Motor neuron (in vitro differentiated cells): ENCODE measurements at regions not wholly inside any gene's neighbourhood (a gene's known extent, or its start where the extent isn't known, plus 50 kb on each side); places are given as distances from the start of the nearest gene placed in this dataset.

Source experiments
- ATAC-seq, 8 experiments: fragments of 200-7000 bp; cut with Tn5 transposase; replicated peaks in 6 of 8; 2 replicates each; pipeline ENCODE4 v1.8.0; 2021; ENCODE audit warnings: mild to moderate bottlenecking in 8 of 8, moderate library complexity in 8 of 8
- H3K27ac ChIP-seq, 2 donors: fragments of 250-450 bp; sonication (Bioruptor Pico); 2 replicates each; pipeline ENCODE4 v1.9.0; 2021; ENCODE audit warnings: antibody characterized with exemption in 2 of 2, mild to moderate bottlenecking in 2 of 2, moderate library complexity in 1 of 2
- H3K4me1 ChIP-seq, 2 donors: fragments of 250-450 bp; sonication (Bioruptor Pico); replicated peaks in 1 of 2; 2 replicates each; pipeline ENCODE4 v1.6.1; 2021; ENCODE audit warnings: antibody characterized with exemption in 2 of 2, mild to moderate bottlenecking in 2 of 2, moderate library complexity in 1 of 2
- H3K4me3 ChIP-seq, 5 donors: fragments of 250-450 bp; sonication (Bioruptor Pico); 2 replicates each; pipeline ENCODE4 v1.9.0; 2021; ENCODE audit warnings: antibody characterized with exemption in 5 of 5, mild to moderate bottlenecking in 5 of 5, moderate library complexity in 4 of 5
- WGBS, 10 experiments: fragments of 450-650 bp; shearing (Covaris generic); methylation state at CpG; one replicate each; pipeline ENCODE4 v1.0.0; 2022; 5-methylcytosine and 5-hydroxymethylcytosine counted together
- in situ Hi-C, 9 experiments: fragments of 400-800 bp; cut with MboI; loops; one replicate each; pipeline ENCODE4 v1.15.0; 2021; ENCODE audit warnings: low sequenced_read_pairs in 9 of 9, low pct_unique_long_range_greater_than_20kb in 2 of 9; ENCODE audit not compliant: unreplicated experiment in 9 of 9

DNA sequence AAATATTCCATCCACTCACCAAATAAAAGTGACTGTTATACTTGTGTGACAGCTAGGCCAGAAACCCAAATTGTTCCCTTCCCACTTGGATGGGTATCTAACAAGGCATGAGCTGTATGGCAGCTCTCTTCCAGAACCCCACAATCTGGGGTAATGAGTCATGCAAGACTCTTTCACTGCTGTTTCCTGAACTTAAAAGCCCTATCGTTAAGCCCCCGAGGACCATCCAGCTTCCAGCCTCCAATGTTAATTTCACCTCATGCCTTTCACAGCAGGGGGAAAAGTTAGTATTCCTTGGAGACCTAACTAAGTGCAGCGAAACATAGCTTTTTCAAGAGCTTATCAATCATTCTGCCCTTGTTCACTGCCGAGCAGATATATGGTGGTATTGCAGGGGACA is 368.6 kb upstream of the HSFY2 start:
- H3K4me3 ChIP-seq: no peak overlapping the region
- H3K27ac ChIP-seq: no peak overlapping the region
- H3K4me1 ChIP-seq: no peaks in the 10 kb centered on the region
- WGBS, 10 experiments: 0% methylated on average over 1 to 3 of the region's 4 CpGs; no CpG with 5 or more reads in 8 of the 10 experiments
- peak in 1 of 8 experiments; percentile 20 for ATAC-seq
- in situ Hi-C loops: no loop called here

DNA sequence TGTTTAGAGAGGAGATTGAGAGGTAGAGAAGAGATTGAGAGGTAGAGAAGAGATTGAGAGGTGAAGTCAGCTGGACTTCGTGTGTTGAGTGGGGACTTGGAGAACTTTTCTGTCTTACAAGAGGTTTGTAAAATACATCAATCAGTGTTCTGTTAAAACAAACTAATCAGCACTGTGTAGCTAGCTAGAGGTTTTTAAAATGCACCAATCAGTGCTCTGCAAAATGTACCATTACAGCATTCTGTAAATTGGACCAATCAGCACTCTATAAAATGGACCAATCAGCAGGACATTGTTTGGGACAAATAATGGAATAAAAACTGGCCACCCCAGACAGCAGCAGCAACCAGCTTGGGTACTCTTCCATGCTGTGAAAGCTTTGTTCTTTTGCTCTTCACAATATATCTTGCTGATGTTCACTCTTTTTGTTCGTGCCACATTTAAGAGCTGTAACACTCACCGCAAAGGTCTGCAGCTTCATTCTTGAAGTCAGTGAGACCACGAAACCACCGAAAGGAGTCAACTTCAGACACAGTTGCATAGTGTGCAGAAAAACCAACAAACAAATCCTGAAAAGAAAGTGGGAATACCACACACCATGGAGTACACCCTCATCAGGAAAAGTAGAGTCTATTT is 366.9 kb upstream of the HSFY2 start:
- WGBS, 10 experiments: 0 to 82% (median 30%) methylated on average over 1 to 3 of the region's 5 CpGs; no CpG with 5 or more reads in 4 of the 10 experiments
- Histone ChIP-seq H3K4me3 (no peak overlapping the region), H3K27ac (no peak overlapping the region), H3K4me1 (no peaks in the 10 kb centered on the region)
- ATAC-seq: no peak
- in situ Hi-C loops: no loop called here

DNA sequence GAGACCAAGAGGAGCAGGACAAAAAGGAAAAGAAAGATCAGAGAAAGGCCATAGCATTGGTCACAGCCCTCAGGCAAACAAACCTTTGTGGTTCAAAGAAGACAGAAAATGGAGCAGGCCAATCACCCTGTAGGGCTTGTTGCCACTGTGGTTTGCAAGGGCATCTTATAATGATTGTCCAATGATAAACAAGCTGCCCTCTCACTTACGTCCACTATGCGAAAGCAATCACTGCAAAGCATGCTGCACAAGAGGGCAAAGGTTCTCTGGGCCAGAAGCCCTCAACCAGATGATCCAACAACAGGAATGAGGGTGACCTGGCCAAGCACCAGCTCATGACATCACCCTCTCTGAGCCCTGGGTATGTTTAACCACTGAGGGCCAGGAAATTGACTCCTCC is 360.9 kb upstream of the HSFY2 start:
- in situ Hi-C loops: no loop called here
- WGBS, 10 experiments: 80% methylated on average over 2 of the region's 2 CpGs; no CpG with 5 or more reads in 9 of the 10 experiments
- Histone ChIP-seq H3K4me3 (no peak overlapping the region), H3K4me1 (no peaks in the 10 kb centered on the region), H3K27ac (no peak overlapping the region)
- no peak for ATAC-seq

DNA sequence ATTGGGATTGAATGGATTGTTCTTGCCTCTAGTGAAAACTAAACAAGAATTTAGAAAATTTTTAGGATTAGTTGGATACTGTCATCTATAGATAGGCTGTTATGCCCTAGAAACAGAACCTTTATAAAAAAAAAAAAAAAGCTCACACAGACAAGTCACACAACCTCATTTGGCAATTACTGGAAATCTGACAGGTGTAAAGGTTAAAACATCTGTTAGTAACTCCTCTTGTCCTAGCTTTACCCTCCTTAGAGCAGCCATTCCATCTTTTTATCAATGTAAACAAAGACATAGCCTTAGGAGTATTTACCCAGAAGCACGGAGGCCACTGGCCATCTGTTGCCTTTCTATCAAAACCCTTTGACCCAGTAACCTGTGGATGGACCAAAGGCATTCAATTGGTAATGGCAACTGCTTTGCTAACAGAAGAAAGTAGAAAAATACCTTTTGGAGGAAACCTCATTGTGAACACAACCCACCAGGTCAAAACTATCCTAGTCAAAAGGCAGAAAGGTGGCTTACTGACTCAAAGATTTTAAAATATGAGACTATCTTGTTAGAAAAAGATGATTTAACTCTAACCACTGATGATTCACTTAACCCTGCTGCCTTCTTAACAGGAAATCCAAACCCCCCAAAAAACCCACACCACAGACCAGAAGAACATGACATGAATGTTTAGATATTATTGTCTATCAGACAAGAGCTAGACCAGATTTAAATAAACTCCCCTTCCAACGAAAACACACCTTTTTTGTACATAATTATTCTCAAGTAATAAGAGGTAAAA is 357.2 kb upstream of the HSFY2 start:
- in situ Hi-C loops: no loop called here
- H3K4me3 ChIP-seq: no peak overlapping the region
- no peak for ATAC-seq
- no peak overlapping the region for H3K27ac ChIP-seq
- H3K4me1 ChIP-seq: no peaks in the 10 kb centered on the region
- 0 to 60% (median 16%) methylated on average over 1 of the region's 2 CpGs; no CpG with 5 or more reads in 6 of the 10 experiments for WGBS, 10 experiments

DNA sequence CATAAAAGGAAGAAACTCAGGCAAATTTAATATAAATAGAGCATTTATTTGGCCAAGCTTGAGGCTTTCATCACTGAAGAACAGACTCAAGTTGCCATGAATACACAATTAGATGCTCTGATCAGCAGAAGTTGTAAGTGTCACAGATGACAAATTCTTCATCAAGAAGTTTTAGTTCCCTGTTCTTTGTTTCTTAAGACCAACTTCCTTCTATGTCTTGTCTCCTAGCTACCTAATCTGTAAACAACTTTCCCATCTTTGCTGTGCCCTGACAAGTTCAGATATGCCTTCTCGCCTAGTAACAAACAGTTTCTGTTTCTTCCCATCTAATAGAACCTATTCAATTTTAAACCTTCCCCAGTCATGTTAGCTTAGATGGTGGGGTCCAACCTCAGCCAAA is 353.4 kb upstream of the HSFY2 start:
- H3K27ac ChIP-seq: no peak overlapping the region
- no CpG with 5 or more reads among the region's 1 CpG for WGBS, 10 experiments
- H3K4me3 ChIP-seq: no peak overlapping the region
- H3K4me1 ChIP-seq: no peaks in the 10 kb centered on the region
- ATAC-seq: no peak
- in situ Hi-C loops: no loop called here

DNA sequence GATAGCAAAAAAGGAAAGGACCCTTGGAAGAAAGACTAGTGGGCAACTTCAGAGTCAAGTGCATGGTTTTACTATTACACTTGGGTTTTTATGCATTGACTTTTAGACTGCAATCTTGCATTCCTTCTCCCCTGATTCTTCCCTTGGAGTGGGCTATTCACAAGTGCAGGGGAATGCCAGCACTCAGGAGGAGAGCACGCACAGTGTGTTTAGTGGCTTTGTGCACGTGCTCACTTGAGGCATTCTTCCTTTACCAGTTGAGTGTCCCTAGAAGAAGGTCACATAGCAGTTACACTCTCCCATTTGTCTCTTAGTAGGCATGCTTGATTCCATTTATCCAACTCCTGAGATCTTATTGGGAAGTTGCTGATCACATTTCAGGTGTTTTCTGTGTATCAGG is 351.1 kb upstream of the HSFY2 start:
- Histone ChIP-seq H3K4me3 (no peak overlapping the region), H3K27ac (no peak overlapping the region), H3K4me1 (no peaks in the 10 kb centered on the region)
- no CpG with 5 or more reads among the region's 2 CpGs for WGBS, 10 experiments
- in situ Hi-C loops: loop anchor here in 1 of 9 experiments (25.0 kb wide), 1 partner anchor 113 kb away; no protein-coding TSS in a partner anchor
- ATAC-seq: no peak

DNA sequence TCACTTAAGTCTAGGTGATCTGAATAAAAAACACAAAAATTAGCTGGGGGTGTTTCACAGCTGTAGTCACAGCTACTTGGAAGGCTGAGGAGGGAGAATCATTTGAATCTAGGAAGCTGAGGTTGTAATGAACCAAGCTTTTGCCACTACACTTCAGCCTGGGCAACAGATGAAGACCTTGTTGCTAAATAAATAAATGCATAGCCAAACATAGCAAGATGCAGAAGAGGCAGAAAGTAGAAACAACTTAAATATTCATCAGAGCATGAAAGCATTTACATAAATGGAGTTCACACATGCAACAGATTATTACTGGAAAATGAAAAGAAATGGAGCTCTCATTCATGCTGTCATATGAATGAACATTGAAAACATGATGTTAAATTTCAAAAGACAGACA is 348.9 kb upstream of the HSFY2 start:
- in situ Hi-C loops: loop anchor here in 1 of 9 experiments (25.0 kb wide), 1 partner anchor 115 kb away; no protein-coding TSS in a partner anchor
- no peaks in the 10 kb centered on the region for H3K4me1 ChIP-seq
- ATAC-seq: peak in 2 of 8 experiments; percentile 26 to 91
- H3K4me3 ChIP-seq: no peak overlapping the region
- H3K27ac ChIP-seq: no peak overlapping the region

DNA sequence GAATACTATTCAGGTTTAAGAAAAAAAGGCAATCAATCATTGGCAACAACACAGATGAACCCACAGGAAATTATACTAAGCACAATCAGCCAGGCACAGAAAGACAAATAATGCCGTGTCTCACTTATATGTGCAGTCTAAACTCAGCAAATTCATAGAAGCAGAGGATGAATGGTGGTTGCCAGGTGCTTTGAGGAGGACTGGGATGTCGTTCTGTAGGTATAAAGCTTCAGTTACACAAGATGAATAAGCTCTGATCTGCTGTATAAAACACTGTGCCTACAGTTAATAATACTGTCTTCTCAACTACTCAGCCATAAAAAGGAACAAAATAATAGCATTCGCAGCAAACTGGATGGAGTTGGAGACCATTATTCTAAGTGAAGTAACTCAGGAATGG is 324.8 kb upstream of the HSFY2 start:
- in situ Hi-C loops: loop anchor here in 1 of 9 experiments (25.0 kb wide), 1 partner anchor 111 kb away; no protein-coding TSS in a partner anchor
- ATAC-seq: peak in 1 of 8 experiments; percentile 94
- no peaks in the 10 kb centered on the region for H3K4me1 ChIP-seq
- 40 to 67% (median 60%) methylated on average over 2 to 3 of the region's 3 CpGs; no CpG with 5 or more reads in 7 of the 10 experiments for WGBS, 10 experiments
- H3K27ac ChIP-seq: no peak overlapping the region
- no peak overlapping the region for H3K4me3 ChIP-seq

DNA sequence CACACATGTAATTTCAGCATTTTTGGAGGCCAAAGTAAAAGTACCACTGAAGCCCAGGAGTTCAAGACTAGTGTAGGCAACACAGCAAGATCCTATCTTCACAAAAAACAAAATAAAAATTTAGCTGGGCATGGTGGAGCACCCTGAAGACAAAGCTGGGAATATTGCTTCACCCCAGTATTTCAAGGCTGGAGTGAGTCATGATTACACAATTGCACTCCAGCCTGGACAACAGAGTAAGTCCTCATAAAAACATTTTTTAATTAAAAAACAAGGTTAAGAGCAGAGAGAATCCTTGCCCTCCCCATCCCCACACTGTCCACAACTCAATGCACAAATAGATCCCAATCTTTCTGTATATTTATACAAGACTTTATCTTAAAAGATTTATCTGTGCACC is 321.9 kb upstream of the HSFY2 start:
- in situ Hi-C loops: loop anchor here in 1 of 9 experiments (25.0 kb wide), 1 partner anchor 108 kb away; no protein-coding TSS in a partner anchor

DNA sequence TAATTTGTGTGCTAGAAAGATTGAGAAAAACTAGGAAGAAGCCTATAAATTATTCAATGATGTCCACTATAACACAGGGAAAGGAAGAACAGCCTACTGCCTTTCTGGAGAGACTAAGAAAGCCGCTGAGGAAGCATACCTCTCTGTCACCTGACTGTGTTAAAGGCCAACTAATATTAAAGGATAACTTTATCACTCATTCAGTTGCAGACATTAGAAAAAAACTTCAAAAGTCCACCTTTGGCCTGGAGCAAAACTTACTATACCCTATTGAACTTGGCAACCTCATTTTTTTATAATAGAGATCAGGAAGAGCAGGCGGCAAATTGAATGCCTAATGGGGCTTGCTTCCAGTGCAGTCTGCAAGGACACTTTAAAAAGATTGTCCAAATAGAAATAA is 309.5 kb upstream of the HSFY2 start:
- in situ Hi-C loops: loop anchor here in 1 of 9 experiments (25.0 kb wide), 1 partner anchor 96 kb away; no protein-coding TSS in a partner anchor
- Histone ChIP-seq H3K4me1 (no peaks in the 10 kb centered on the region), H3K4me3 (no peak overlapping the region), H3K27ac (no peak overlapping the region)
- no peak for ATAC-seq
- 100% methylated on average over 1 of the region's 2 CpGs; no CpG with 5 or more reads in 8 of the 10 experiments for WGBS, 10 experiments

More for the DNA sequence above, 321.9 kb upstream of the HSFY2 start:
- Histone ChIP-seq H3K4me1 (no peaks in the 10 kb centered on the region), H3K4me3 (no peak overlapping the region), H3K27ac (no peak overlapping the region)
- ATAC-seq: no peak

DNA sequence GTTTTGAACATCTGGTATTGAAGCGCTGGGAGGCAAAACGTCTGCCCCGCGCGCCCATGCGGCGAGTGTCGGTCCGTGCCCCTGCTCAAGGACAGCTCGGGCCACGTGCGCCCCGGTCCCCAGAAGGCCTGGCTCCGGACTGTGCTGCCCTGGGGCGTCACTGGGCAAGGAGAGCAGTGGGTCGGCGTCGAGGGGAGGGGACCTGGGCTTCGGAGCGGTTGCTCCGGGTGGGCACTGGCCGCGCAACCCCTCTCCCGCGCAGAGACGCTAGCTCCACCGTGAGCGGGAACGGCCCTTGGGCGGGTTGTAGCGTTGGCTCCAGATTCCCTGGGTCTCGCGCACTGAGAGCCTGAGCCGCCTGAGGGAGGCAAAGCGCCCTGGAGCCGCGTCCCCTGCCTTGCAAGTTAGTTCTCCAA is 304.2 kb upstream of the HSFY2 start:
- in situ Hi-C loops: loop anchor here in 1 of 9 experiments (25.0 kb wide), 1 partner anchor 90 kb away; no protein-coding TSS in a partner anchor
- peak overlapping the region in 1 of 2 donors; percentile 83 for H3K27ac ChIP-seq
- peaks cover 0 to 3% of the 10 kb centered on the region in 2 donors for H3K4me1 ChIP-seq
- 70% methylated on average over 2 of the region's 37 CpGs; no CpG with 5 or more reads in 9 of the 10 experiments for WGBS, 10 experiments
- H3K4me3 ChIP-seq: peak overlapping the region in 4 of 5 donors; percentile 46 to 81 (median 56)
- peak in 5 of 8 experiments; percentile 13 to 53 (median 50) for ATAC-seq

DNA sequence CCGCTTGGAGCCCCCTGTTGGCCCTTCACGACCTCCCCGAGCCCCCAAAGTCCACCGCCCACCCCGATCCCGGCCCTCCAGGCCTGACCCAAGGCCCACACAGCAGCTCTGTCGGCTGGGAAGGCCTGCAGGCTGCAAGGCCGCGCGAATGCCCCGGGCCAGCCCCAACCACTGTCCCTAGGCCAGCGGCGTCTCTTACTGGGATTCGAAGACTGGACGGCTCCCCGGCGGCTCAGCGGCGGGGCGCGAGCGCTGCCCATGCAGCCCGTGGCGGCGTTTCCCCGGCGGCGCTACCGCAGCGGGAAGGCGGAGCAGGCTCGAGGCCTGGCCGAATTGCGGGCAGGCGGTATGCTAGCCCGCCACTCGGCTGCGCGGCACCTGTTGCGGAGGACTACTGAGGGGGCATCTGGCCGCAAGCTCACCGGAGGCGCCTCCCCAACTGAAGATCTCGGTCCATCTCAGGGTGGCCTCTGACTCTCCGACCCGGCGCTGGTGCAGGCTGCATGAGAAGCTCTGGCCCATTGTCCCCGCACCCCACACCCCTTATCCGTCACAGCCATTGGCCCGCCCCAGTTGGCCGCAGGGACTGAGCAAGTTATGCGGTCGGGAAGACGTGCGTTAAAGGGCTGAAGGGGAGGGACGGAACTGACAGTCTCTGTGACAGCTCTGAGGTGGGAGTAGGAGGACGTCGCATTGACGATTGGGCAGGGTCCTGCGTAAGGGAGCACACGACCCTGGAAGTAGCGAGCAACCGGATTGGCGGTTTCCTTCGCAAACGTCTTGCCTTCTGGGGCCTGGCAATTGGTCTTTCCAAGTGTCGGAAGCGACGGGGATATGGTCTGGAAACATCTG is 303.5 kb upstream of the HSFY2 start:
- WGBS, 10 experiments: no CpG with 5 or more reads among the region's 69 CpGs
- ATAC-seq: peak; percentile 31 to 80 (median 73)
- in situ Hi-C loops: loop anchor here in 1 of 9 experiments (25.0 kb wide), 1 partner anchor 90 kb away; no protein-coding TSS in a partner anchor
- Histone ChIP-seq H3K4me3 (peak overlapping the region in 4 of 5 donors; percentile 46 to 81 (median 56)), H3K4me1 (peaks cover 0 to 3% of the 10 kb centered on the region in 2 donors), H3K27ac (peak overlapping the region; percentile 83 to 85)
